Posterior vena cava (tissue), 2 donors: ENCODE measurements at regions not wholly inside any gene's neighbourhood (a gene's known extent, or its start where the extent isn't known, plus 50 kb on each side); places are given as distances from the start of the nearest gene placed in this dataset.

Experiments
- DNase-seq: peaks from one replicate; pipeline ENCODE4 v3.0.0-alpha.2; 2020; ENCODE audit warnings: low spot score
- intact Hi-C, 2 donors: fragments of 100-400 bp; cut with DNase I; formaldehyde crosslinking; loops; one replicate each; pipeline versions ENCODE4 v1.14.1 to v1.14.2; 2022 to 2023
- donor health status: DM: yes; HTN: yes; CAD: no.
- donor health status: DM: yes; HTN: yes; CAD: no.

GRCh38 chr16:35431829-35432663 lies 1972.6 kb downstream of the TP53TG3F start:
- intact Hi-C loops = no loop called here
- DNase-seq = no peak

GRCh38 chr16:35440875-35441274 lies 1981.5 kb downstream of the TP53TG3F start:
- intact Hi-C loops = no loop called here
- no peak for DNase-seq

DNA sequence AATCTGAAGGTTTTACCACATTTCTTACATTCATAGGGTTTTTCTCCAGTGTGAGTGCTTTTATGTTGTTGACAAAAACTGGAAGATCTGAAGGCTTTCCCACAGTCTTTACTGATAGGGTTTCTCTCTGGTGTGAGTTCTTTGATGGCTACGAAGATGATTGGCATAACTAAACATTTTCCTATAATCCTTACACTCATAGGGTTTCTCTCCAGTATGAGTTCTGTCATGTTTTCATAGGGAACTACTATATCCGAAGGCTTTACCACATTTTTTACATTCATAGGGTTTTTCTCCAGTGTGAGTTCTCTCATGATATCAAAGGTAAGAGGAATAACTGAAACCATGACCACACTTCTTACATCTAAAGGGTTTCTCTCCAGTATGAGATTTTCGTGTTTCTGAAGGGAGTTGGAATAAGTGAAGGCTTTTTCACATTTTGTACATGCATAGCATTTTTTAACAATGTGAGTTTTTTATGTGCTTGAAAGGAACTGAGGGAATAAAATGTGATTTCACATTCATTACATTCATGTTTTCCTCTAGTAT lies 1987.7 kb downstream of the TP53TG3F start:
- DNase-seq = no peak
- intact Hi-C loops = no loop called here

DNA sequence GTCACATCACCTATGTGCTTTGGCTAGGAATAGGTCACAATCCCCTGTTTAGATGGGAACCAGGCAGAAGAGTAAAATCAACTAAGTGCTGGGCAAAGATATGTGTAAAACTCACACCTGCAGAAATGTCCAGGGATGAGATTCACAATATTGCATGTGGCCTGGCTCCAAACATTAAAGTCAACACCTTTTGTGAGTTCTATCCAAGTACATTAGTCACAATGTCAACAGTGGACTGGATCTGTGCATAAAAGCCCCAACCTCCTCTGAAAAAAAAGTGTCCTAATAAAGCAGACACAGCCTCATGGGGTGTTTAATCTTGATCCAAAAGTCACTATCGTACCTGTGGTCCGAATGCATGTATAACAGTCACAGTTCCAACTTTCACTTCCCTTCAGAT lies 1990.3 kb downstream of the TP53TG3F start:
- intact Hi-C loops = no loop called here
- no peak for DNase-seq

DNA sequence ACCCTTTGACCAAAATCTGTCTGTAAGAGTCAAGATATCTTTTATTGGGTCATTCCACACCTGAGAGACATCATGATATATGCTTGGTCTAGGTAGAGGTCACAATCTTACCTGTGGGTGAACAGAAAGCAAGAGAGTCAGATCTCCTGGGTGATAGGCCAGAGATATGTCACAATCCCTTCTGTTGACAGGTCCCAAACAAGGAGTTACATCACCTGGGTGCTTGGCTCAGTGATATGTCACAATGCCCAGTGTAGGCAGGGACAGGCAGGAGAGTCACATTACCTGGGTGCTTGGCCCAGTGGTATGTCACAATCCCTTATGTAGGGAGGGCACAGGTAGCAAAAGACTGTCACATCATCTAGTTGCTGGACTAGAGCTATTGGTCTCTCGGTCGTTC lies 1991.2 kb downstream of the TP53TG3F start:
- intact Hi-C loops = no loop called here

GRCh38 chr16:35452471-35452870 lies 1993.1 kb downstream of the TP53TG3F start:
- intact Hi-C loops = no loop called here
- no peak for DNase-seq

More for the DNA sequence above, 1991.2 kb downstream of the TP53TG3F start:
- DNase-seq = no peak

DNA sequence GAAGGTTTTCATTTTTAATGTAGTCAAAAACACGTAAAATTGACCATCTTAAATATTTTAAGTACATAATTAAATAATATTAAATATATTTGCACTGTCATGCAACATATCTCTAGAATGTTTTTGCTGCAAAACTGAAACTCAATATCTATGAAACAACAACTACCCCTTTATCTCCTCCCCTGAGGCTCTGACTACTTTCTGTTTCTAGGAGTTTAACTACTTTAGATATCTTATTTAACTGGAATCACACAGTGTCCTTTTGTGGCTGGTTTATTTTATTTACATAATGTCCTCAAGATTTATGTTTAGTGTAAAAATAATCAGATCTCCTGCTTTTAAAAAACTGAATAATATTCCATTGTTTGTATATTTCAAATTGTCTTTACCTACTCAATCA lies 2003.9 kb downstream of the TP53TG3F start:
- DNase-seq = no peak
- intact Hi-C loops = no loop called here

DNA sequence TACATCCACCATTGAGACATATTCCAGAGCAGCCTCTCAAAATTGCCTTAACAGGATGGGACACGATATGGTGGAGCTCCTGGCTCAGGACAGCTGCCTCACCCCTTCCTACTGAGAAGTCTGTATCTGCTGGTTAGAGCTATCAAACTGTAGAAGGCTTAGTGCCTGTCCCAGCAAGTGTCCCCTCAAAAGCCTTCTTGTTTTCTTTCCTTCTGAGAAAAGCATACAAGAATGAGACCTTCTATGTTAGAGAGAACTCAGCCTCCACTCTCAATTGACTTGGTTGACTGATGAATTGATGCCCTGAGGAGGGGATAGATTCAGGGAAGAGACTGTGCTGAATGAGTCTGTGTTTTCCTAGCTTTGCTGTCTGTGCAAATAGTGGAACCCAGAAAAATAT lies 2020.9 kb downstream of the TP53TG3F start:
- DNase-seq = no peak
- intact Hi-C loops = no loop called here

- no peak for DNase-seq
- intact Hi-C loops = no loop called here
Measured at GRCh38 chr16:35480988-35481387, 2021.6 kb downstream of the TP53TG3F start.

- DNase-seq = peak; percentile 75
- intact Hi-C loops = no loop called here
Measured at GRCh38 chr16:35485915-35486314, 2026.5 kb downstream of the TP53TG3F start.

DNA sequence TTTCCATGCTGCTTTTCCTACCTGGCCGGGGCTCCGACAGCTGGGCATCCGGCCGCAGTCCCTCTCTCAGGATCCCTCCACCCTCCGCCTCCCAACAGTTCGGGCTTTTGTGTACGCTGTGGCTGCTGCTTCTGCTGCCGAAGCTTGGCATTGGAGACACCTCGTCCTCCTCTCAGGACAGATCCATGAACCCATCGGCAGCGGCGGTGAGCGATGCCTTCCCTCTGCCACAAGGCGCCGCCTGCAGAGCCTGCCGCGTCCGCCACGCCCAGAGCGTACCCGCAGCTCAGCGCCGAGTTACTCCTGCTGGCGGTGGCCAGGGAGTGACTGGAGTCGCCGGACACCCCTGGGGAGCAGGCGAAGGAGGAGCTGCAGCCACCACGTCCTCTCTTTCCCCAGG lies 2032.8 kb downstream of the TP53TG3F start:
- peak; percentile 68 for DNase-seq
- intact Hi-C loops = no loop called here

- intact Hi-C loops = no loop called here
- no peak for DNase-seq
Measured at GRCh38 chr16:35497399-35497798, 2038.0 kb downstream of the TP53TG3F start.

DNA sequence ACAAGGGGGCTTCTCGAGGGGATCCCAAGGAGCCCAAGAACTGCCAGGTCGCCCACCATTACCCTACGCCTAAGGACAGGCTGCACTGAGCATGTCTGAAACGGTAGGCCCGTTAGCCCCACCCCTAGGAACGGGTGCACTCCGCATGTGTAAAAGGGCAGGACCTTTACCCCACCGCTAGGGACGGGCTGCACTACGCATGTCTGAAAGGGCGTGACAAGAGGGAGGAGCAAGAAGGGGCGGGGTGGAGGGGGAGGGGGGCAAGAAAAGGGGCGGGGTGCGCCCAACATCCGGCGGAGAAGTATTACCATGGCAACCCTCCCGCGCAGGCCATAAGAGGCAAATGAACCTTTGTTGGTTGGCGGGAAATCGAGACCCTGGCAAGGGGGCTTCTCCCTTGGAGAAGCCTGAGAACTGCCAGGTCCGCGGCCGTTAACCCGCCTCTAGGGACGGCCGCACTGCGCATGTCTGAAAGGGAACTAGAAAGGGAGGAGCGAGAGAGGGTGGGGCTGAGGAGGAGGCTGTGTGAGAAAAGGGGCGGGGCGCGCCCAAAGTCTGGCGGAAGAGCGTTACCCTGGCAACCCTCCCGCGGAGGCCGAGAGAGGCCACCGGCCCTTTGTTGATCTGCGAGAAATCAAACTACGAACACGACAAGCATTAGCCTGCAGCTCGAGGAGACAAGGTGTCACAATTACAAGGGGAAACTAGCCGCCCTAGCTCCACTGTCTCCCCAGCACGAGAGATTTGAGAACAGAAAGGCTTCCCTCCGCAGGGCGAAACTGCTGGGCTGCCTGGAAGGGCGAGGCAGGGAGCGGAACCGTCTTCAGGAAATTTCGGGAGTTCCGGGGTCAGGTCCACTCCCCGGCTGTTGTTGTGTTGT lies 2046.8 kb downstream of the TP53TG3F start:
- no peak for DNase-seq
- intact Hi-C loops = no loop called here

- no peak for DNase-seq
- intact Hi-C loops = no loop called here
Measured at GRCh38 chr16:35506898-35507194, 2047.4 kb downstream of the TP53TG3F start.

DNA sequence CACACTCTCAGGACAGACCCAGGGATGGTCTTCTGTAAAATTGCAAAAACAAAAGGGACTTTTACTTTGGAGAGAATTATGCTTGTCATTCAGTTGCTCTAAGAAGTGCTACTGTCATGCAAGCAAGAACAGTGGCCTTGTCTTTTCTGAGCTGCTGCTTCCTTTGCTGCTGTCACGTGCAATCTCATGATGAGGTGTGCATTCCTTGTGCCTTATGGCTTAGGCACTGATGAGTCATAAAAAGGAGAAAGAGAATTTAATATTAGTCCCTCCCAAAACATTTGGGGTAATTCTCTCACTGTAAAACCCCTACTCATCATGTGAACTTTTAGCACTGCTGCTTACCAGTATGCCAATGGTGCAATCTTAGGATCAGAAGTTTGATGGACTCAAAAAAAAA lies 2051.3 kb downstream of the TP53TG3F start:
- intact Hi-C loops = no loop called here
- DNase-seq = no peak

- DNase-seq = no peak
- intact Hi-C loops = no loop called here
Measured at GRCh38 chr16:35516551-35516950, 2057.1 kb downstream of the TP53TG3F start.

DNA sequence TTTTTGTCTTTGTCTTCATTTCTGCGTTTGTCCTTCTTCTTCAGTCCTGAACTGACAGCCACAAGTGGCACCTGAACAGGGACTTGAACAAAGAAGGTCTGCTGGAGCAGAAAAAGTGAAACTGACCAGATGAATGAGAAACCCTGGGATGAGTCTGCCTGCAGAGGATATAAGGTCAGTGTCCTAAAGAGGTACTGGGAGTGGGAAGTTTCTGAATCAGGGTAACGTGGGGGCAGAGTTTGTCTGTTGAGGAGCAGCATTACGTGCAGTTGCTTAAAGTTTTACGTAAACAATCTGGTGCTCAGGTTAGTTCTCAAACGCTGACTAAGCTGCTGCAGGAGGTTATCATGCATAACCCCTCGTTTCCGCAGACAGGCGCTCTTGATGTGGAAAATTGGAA lies 2057.6 kb downstream of the TP53TG3F start:
- no peak for DNase-seq
- intact Hi-C loops = no loop called here

DNA sequence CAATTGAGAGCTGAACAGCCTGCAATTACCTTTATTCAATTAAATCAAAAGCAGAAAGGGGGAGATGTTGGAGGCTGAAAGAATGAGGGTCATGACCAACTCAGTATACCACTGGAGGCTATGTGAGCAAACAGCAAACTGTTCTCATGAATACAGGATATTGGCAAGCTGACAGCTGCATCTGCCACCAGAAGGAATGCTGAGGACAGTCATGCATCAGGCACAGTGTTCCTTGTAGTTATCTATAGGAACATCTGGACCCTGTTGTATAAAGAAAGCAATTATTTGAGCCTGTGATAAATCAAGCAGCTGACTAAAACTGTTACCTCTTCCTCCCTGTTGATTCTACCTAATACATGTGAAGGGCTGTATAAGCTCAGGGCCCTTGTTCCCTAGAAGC lies 2064.6 kb downstream of the TP53TG3F start:
- no peak for DNase-seq
- intact Hi-C loops = no loop called here

- no peak for DNase-seq
Measured at GRCh38 chr16:35525979-35526590, 2066.7 kb downstream of the TP53TG3F start.

GRCh38 chr16:35532576-35532975 lies 2073.2 kb downstream of the TP53TG3F start:
- intact Hi-C loops = no loop called here
- DNase-seq = no peak

More at GRCh38 chr16:35525979-35526590, 2066.7 kb downstream of the TP53TG3F start:
- intact Hi-C loops = loop anchor here in 1 of 2 donors (5.0 kb wide), 1 partner anchor 216 kb away; no protein-coding TSS in a partner anchor
